ENCODE measurements at regions not wholly inside any gene's neighbourhood (a gene's known extent, or its start where the extent isn't known, plus 50 kb on each side); places are given as distances from the start of the nearest gene placed in this dataset.

GRCh38 chr1:215306426-215306825, 223.9 kb downstream of the KCNK2 start:
- TF ChIP-seq CTCF (IDR thresholded peaks at IDR 0.05) (no peak), POLR2A (IDR thresholded peaks at IDR 0.05) (no peak)

Measured in transverse colon (tissue), 3 donors.